PC-3 (cell line): ENCODE measurements at regions not wholly inside any gene's neighbourhood (a gene's known extent, or its start where the extent isn't known, plus 50 kb on each side); places are given as distances from the start of the nearest gene placed in this dataset.

Experiments used
- EZH2 ChIP-seq: fragments of 300-600 bp; sonication (generic); IDR thresholded peaks from one replicate; pipeline ENCODE4 v1.6.1; 2017; ENCODE audit warnings: antibody characterized with exemption, mild to moderate bottlenecking, low read length; ENCODE audit not compliant: unreplicated experiment
- TF ChIP-seq, protein P1 (sequence below): fragments of 300-600 bp; sonication (generic); conservative IDR thresholded peaks from 2 replicates; pipeline ENCODE4 v1.5.1; 2017; ENCODE audit warnings: antibody characterized with exemption, low read depth, mild to moderate bottlenecking, low read length

DNA sequence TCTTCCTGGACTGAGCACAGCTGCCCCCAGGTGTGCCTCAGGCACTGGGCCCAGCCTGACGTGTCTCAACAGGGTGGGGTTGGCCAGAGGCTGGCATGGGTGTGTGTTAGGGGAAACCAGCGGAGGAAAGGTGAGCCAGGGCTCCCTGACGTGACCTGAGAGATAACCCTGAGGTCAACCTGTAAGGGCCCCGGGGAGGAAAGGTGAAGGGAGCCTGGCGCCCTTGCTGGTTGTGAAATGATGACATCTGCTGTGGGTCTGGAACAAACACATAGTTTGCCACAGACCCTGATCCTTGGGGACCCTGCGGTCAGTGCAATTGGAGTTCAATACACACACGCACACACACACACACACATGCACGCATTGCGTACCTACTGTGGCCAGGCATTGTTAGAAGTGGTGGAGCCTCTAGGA is 100.2 kb upstream of the TLE3 start:
- TF ChIP-seq, protein P1, sequence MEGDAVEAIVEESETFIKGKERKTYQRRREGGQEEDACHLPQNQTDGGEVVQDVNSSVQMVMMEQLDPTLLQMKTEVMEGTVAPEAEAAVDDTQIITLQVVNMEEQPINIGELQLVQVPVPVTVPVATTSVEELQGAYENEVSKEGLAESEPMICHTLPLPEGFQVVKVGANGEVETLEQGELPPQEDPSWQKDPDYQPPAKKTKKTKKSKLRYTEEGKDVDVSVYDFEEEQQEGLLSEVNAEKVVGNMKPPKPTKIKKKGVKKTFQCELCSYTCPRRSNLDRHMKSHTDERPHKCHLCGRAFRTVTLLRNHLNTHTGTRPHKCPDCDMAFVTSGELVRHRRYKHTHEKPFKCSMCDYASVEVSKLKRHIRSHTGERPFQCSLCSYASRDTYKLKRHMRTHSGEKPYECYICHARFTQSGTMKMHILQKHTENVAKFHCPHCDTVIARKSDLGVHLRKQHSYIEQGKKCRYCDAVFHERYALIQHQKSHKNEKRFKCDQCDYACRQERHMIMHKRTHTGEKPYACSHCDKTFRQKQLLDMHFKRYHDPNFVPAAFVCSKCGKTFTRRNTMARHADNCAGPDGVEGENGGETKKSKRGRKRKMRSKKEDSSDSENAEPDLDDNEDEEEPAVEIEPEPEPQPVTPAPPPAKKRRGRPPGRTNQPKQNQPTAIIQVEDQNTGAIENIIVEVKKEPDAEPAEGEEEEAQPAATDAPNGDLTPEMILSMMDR, result no peak
- TF ChIP-seq EZH2, result no peak
